H1 (cell line): ENCODE measurements at regions not wholly inside any gene's neighbourhood (a gene's known extent, or its start where the extent isn't known, plus 50 kb on each side); places are given as distances from the start of the nearest gene placed in this dataset.

ENCODE experiments used
- CTCF ChIA-PET: fragments of 300-600 bp; sonication (Branson Sonifier 250); formaldehyde crosslinking; loops from one replicate; lab custom pipeline; 2021; ENCODE audit not compliant: partially characterized antibody; lab: Charles Lee
- POLR2A ChIA-PET: fragments of 300-600 bp; sonication (Branson Sonifier 250); formaldehyde crosslinking; loops from one replicate; lab custom pipeline; 2021; ENCODE audit warnings: inconsistent platforms; ENCODE audit not compliant: partially characterized antibody; lab: Charles Lee
- DNase-seq, 2 experiments: peaks; one replicate each; pipeline versions ENCODE4 v3.0.0 to v3.0.0-alpha.2; 2010 to 2022; ENCODE audit warnings: low spot score in 2 of 2, low read depth in 1 of 2, mixed read lengths in 1 of 2
- FAIRE-seq: peaks from 2 replicates; lab custom pipeline; 2011; peaks lifted over from hg19 to GRCh38; lab: Jason Lieb, UNC
- H2AFZ ChIP-seq: 2 replicates; pipeline ENCODE4 v1.8.1; 2012; ENCODE audit warnings: low read length, inconsistent platforms
- H2AK5ac ChIP-seq: 2 replicates; pipeline ENCODE4 v1.6.1; 2013; ENCODE audit warnings: low read depth, low read length
- H2BK120ac ChIP-seq: replicated peaks from 2 replicates; pipeline ENCODE3; 2013; ENCODE audit warnings: low read depth, low read length, inconsistent platforms
- H2BK12ac ChIP-seq: 2 replicates; pipeline ENCODE4 v1.6.1; 2013; ENCODE audit warnings: low read depth, low read length
- H2BK15ac ChIP-seq: 2 replicates; pipeline ENCODE4 v1.6.1; 2013; ENCODE audit warnings: low read length
- H2BK20ac ChIP-seq: 2 replicates; pipeline ENCODE4 v1.6.1; 2013; ENCODE audit warnings: low read length
- H2BK5ac ChIP-seq: 2 replicates; pipeline ENCODE4 v1.6.1; 2013; ENCODE audit warnings: low read depth, low read length
- H3K14ac ChIP-seq: 2 replicates; pipeline ENCODE4 v1.6.1; 2013; ENCODE audit warnings: inconsistent platforms; ENCODE audit not compliant: insufficient read length
- H3K18ac ChIP-seq: 2 replicates; pipeline ENCODE4 v1.6.1; 2013; ENCODE audit warnings: low read length; ENCODE audit errors: extremely low read depth
- H3K23ac ChIP-seq: 2 replicates; pipeline ENCODE4 v1.6.1; 2013; ENCODE audit warnings: inconsistent platforms; ENCODE audit not compliant: insufficient read length
- H3K23me2 ChIP-seq: 2 replicates; pipeline ENCODE4 v1.6.1; 2013; ENCODE audit warnings: low read depth, low read length
- H3K27ac ChIP-seq: 2 replicates; pipeline ENCODE4 v1.6.1; 2011; ENCODE audit warnings: low read depth, low read length, inconsistent platforms
- H3K27me3 ChIP-seq, 4 experiments: replicated peaks in 1 of 4; 1 replicate in 1 of 4; 2 replicates in 3 of 4; pipeline versions ENCODE4 v1.6.1 to v1.8.1; 2011 to 2013; ENCODE audit warnings: low read length in 3 of 4, mild to moderate bottlenecking in 3 of 4, inconsistent platforms in 2 of 4, mixed read lengths in 2 of 4, moderate library complexity in 1 of 4; ENCODE audit not compliant: control insufficient read depth in 3 of 4, insufficient read depth in 3 of 4; ENCODE audit errors: extremely low read depth in 1 of 4
- H3K36me3 ChIP-seq, 4 experiments: 2 replicates each; pipeline versions ENCODE4 v1.6.1 to v1.8.1; 2011 to 2013; ENCODE audit warnings: mild to moderate bottlenecking in 4 of 4, low read length in 3 of 4, moderate library complexity in 2 of 4, control low read depth in 1 of 4, inconsistent platforms in 1 of 4; ENCODE audit not compliant: insufficient read depth in 4 of 4, control insufficient read depth in 2 of 4
- H3K4ac ChIP-seq: replicated peaks from 2 replicates; pipeline ENCODE3; 2013; ENCODE audit warnings: low read length, low read depth, mixed read lengths, inconsistent platforms; ENCODE audit not compliant: insufficient read length
- H3K4me1 ChIP-seq, 4 experiments: replicated peaks in 1 of 4; 1 replicate in 1 of 4; 2 replicates in 3 of 4; pipeline versions ENCODE4 v1.6.1 to v1.8.1; 2011 to 2013; ENCODE audit warnings: low read length in 3 of 4, inconsistent platforms in 2 of 4, mixed read lengths in 1 of 4; ENCODE audit not compliant: insufficient read depth in 4 of 4, control insufficient read depth in 3 of 4
- H3K4me2 ChIP-seq, 2 experiments: 2 replicates each; pipeline versions ENCODE4 v1.6.1 to v1.8.1; 2011 to 2013; ENCODE audit warnings: low read depth in 2 of 2, low read length in 2 of 2, control low read depth in 1 of 2, inconsistent platforms in 1 of 2, mild to moderate bottlenecking in 1 of 2; ENCODE audit not compliant: insufficient read depth in 1 of 2
- H3K4me3 ChIP-seq, 4 experiments: fragments of 200-600, 300-600 bp in 1 of 4; sonication (generic), shearing (Covaris generic), sonication (Bioruptor Twin) in 1 of 4; 2 replicates each; pipeline versions ENCODE4 v1.5.1 to v1.8.1; 2011 to 2016; ENCODE audit warnings: low read length in 4 of 4, low read depth in 3 of 4, control low read depth in 2 of 4, inconsistent platforms in 2 of 4, mild to moderate bottlenecking in 2 of 4, mixed read lengths in 1 of 4, moderate library complexity in 1 of 4; ENCODE audit not compliant: insufficient read depth in 2 of 4; ENCODE audit errors: extremely low read depth in 1 of 4
- H3K56ac ChIP-seq: replicated peaks from 2 replicates; pipeline ENCODE3; 2013; ENCODE audit warnings: low read depth, mild to moderate bottlenecking, mixed read lengths, low read length, inconsistent platforms; ENCODE audit not compliant: insufficient read length
- H3K79me1 ChIP-seq: 2 replicates; pipeline ENCODE4 v1.6.1; 2013; ENCODE audit warnings: low read depth, low read length, control low read depth
- H3K79me2 ChIP-seq, 2 experiments: 2 replicates each; pipeline versions ENCODE4 v1.6.1 to v1.8.1; 2012 to 2013; ENCODE audit warnings: low read length in 2 of 2, mild to moderate bottlenecking in 2 of 2, inconsistent platforms in 1 of 2; ENCODE audit not compliant: insufficient read depth in 2 of 2, control insufficient read depth in 1 of 2
- H3K9ac ChIP-seq, 4 experiments: replicated peaks in 1 of 4; 1 replicate in 1 of 4; 2 replicates in 3 of 4; pipeline versions ENCODE4 v1.6.1 to v1.8.1; 2011 to 2013; ENCODE audit warnings: low read depth in 3 of 4, low read length in 3 of 4, control low read depth in 2 of 4, mild to moderate bottlenecking in 2 of 4, moderate library complexity in 2 of 4, inconsistent platforms in 1 of 4; ENCODE audit errors: extremely low read depth in 1 of 4
- H3K9me3 ChIP-seq, 2 experiments: 2 replicates each; pipeline versions ENCODE4 v1.6.1 to v1.8.1; 2012 to 2013; ENCODE audit warnings: mild to moderate bottlenecking in 2 of 2, moderate library complexity in 2 of 2, control low read depth in 1 of 2, inconsistent platforms in 1 of 2, low read depth in 1 of 2, low read length in 1 of 2, mixed read lengths in 1 of 2; ENCODE audit not compliant: insufficient read depth in 2 of 2
- H4K20me1 ChIP-seq, 2 experiments: replicated peaks in 1 of 2; 2 replicates each; pipeline versions ENCODE3 to v1.8.1; 2011 to 2013; ENCODE audit warnings: inconsistent platforms in 2 of 2, low read length in 2 of 2, mild to moderate bottlenecking in 1 of 2; ENCODE audit not compliant: insufficient read depth in 2 of 2, control insufficient read depth in 1 of 2
- H4K5ac ChIP-seq: 2 replicates; pipeline ENCODE4 v1.6.1; 2013; ENCODE audit warnings: low read length, low read depth, mixed read lengths, inconsistent platforms; ENCODE audit not compliant: insufficient read length
- H4K8ac ChIP-seq: 2 replicates; pipeline ENCODE4 v1.8.0; 2013; ENCODE audit warnings: mild to moderate bottlenecking, moderate library complexity, low read length, inconsistent platforms; ENCODE audit not compliant: insufficient read depth; ENCODE audit errors: extremely low read depth
- H4K91ac ChIP-seq: replicated peaks from 2 replicates; pipeline ENCODE3; 2013; ENCODE audit warnings: low read length, mixed read lengths, inconsistent platforms; ENCODE audit not compliant: insufficient read length
- ASH2L ChIP-seq: fragments of 200-600, 300-600 bp; sonication (generic); IDR thresholded peaks from one replicate; pipeline ENCODE4 v1.7.1; 2017; ENCODE audit warnings: low read length
- BRCA1 ChIP-seq: IDR thresholded peaks from 2 replicates; pipeline ENCODE4 v1.6.1; 2012; ENCODE audit warnings: low read depth, low read length, improper control_type of control experiment
- CBX5 ChIP-seq: fragments of 300-800, 300-1000 bp; sonication (generic); IDR thresholded peaks from 2 replicates; pipeline ENCODE4 v1.7.1; 2016; ENCODE audit warnings: antibody characterized with exemption, low read length, low read depth
- KDM4A ChIP-seq: IDR thresholded peaks from one replicate; pipeline ENCODE4 v1.7.1; 2012; ENCODE audit warnings: low read depth, mild to moderate bottlenecking, moderate library complexity, low read length, inconsistent platforms; ENCODE audit not compliant: severe bottlenecking
- KDM5A ChIP-seq: fragments of 200-600 bp; IDR thresholded peaks from 2 replicates; pipeline ENCODE4 v1.7.1; 2012; ENCODE audit warnings: mild to moderate bottlenecking, low read length, inconsistent platforms, mixed read lengths
- PHF8 ChIP-seq: fragments of 200-600 bp; sonication (generic); conservative IDR thresholded peaks from 2 replicates; pipeline ENCODE4 v1.7.1; 2012; ENCODE audit warnings: low read depth, mild to moderate bottlenecking, inconsistent platforms, low read length, moderate library complexity
- POU5F1 ChIP-seq: IDR thresholded peaks from 2 replicates; pipeline ENCODE4 v1.6.1; 2011; ENCODE audit warnings: low read depth, mild to moderate bottlenecking, low read length, moderate library complexity
- RAD21 ChIP-seq, 2 experiments: IDR thresholded peaks in 1 of 2; conservative IDR thresholded peaks in 1 of 2; 2 replicates each; pipeline ENCODE4 v1.6.1; 2011; ENCODE audit warnings: low read depth in 2 of 2, low read length in 2 of 2, improper control_type of control experiment in 1 of 2, inconsistent platforms in 1 of 2, mild to moderate bottlenecking in 1 of 2, moderate library complexity in 1 of 2
- RFX5 ChIP-seq: IDR thresholded peaks from 2 replicates; pipeline ENCODE4 v1.6.1; 2011; ENCODE audit warnings: low read depth, low read length, improper control_type of control experiment, borderline replicate concordance
- RNF2 ChIP-seq: fragments of 200-900, 300-1000 bp; sonication (generic); IDR thresholded peaks from 2 replicates; pipeline ENCODE4 v1.7.1; 2016; ENCODE audit warnings: borderline replicate concordance, low read depth, mild to moderate bottlenecking, antibody characterized with exemption, low read length; ENCODE audit not compliant: poor library complexity, severe bottlenecking; ENCODE audit errors: missing control alignments
- RXRA ChIP-seq: IDR thresholded peaks from 2 replicates; pipeline ENCODE4 v1.6.1; 2011; ENCODE audit warnings: low read depth, mild to moderate bottlenecking, low read length, moderate library complexity; ENCODE audit not compliant: insufficient read depth
- SRF ChIP-seq: IDR thresholded peaks from 2 replicates; pipeline ENCODE4 v1.6.1; 2011; ENCODE audit warnings: mild to moderate bottlenecking, low read depth, low read length, moderate library complexity
- TBP ChIP-seq: IDR thresholded peaks from 2 replicates; pipeline ENCODE4 v1.6.1; 2011; ENCODE audit warnings: low read depth, low read length, improper control_type of control experiment
- TEAD4 ChIP-seq: IDR thresholded peaks from 2 replicates; pipeline ENCODE4 v1.6.1; 2012; ENCODE audit warnings: low read depth, low read length, inconsistent platforms, mixed read lengths
- YY1 ChIP-seq: IDR thresholded peaks from 2 replicates; pipeline ENCODE4 v1.6.1; 2011; ENCODE audit warnings: low read depth, mild to moderate bottlenecking, low read length
- ZNF274 ChIP-seq: IDR thresholded peaks from 2 replicates; pipeline ENCODE4 v1.7.0; 2012; ENCODE audit warnings: low read length, borderline replicate concordance; ENCODE audit errors: extremely low read depth
- WGBS, 2 experiments: shearing (Covaris generic) in 1 of 2; methylation state at CpG; one replicate each; pipeline versions ENCODE4 v1.1.6 to v1.1.7; 2013 to 2015; ENCODE audit warnings: low lambda C conversion rate in 2 of 2, mixed read lengths in 2 of 2, inconsistent platforms in 1 of 2, low coverage in 1 of 2, missing lambda C conversion rate in 1 of 2; ENCODE audit not compliant: insufficient replicate concordance in 2 of 2, insufficient coverage in 1 of 2, insufficient read length in 1 of 2; ENCODE audit errors: extremely low coverage in 1 of 2, missing lambda C conversion rate in 1 of 2; 5-methylcytosine and 5-hydroxymethylcytosine counted together

GRCh38 chr15:96736384-96736783 lies 405.9 kb downstream of the NR2F2 start:
- Histone ChIP-seq H4K8ac (no peak overlapping the region), H2BK12ac (no peak overlapping the region), H2BK5ac (no peak overlapping the region), H3K36me3 (no peaks in the 10 kb centered on the region), H2AFZ (no peak overlapping the region), H3K9me3 (no peaks in the 10 kb centered on the region), H4K20me1 (no peaks in the 10 kb centered on the region), H3K23me2 (no peaks in the 10 kb centered on the region), H2BK120ac (no peak overlapping the region), H3K27me3 (no peaks in the 10 kb centered on the region), H3K4me3 (no peak overlapping the region), H3K56ac (no peak overlapping the region), H3K27ac (no peak overlapping the region), H3K14ac (no peak overlapping the region), H3K18ac (no peak overlapping the region), H4K5ac (no peak overlapping the region), H2BK20ac (no peak overlapping the region), H3K9ac (no peak overlapping the region), H3K4me1 (no peaks in the 10 kb centered on the region; a peak in 1 of 7 replicates), H2BK15ac (no peak overlapping the region), H3K79me1 (no peaks in the 10 kb centered on the region), H3K4me2 (no peak overlapping the region), H3K4ac (no peak overlapping the region), H4K91ac (no peak overlapping the region), H3K23ac (no peak overlapping the region), H3K79me2 (no peaks in the 10 kb centered on the region), H2AK5ac (no peak overlapping the region)
- DNase-seq = no peak
- FAIRE-seq = no peak
- TF ChIP-seq KDM4A (no peak), RAD21 (IDR thresholded peaks at IDR 0.05 in 1 of 2, conservative IDR thresholded peaks at IDR 0.05 in 1 of 2; ENCODE audit: low read depth in 2 of 2, low read length in 2 of 2) (no peak), TBP (no peak), ASH2L (no peak), SRF (no peak), YY1 (no peak), ZNF274 (no peak), PHF8 (no peak), CBX5 (no peak), RNF2 (no peak), TEAD4 (no peak), RXRA (no peak), BRCA1 (no peak), POU5F1 (no peak), RFX5 (no peak), KDM5A (no peak)
- CTCF ChIA-PET = no interaction called here
- POLR2A ChIA-PET = no interaction called here
- WGBS, 2 experiments = 94% methylated on average over 2 of the region's 2 CpGs; no CpG with 5 or more reads in 1 of the 2 experiments
